Natural killer cell (primary cell): ENCODE measurements at regions not wholly inside any gene's neighbourhood (a gene's known extent, or its start where the extent isn't known, plus 50 kb on each side); places are given as distances from the start of the nearest gene placed in this dataset.

Experiments
- ATAC-seq, 3 donors: fragments of 150-1000 bp in 2 of 3; fragments of 200-7000 bp in 1 of 3; cut with Tn5 transposase; 1 replicate in 1 of 3; 2 replicates in 2 of 3; pipeline ENCODE4 v1.10.0; 2021; ENCODE audit warnings: mild to moderate bottlenecking in 2 of 3, moderate library complexity in 2 of 3
- DNase-seq, 2 donors: peaks; one replicate each; pipeline versions ENCODE4 v3.0.0 to v3.0.0-alpha.2; 2013 to 2021; ENCODE audit warnings: mixed read lengths in 1 of 2
- H3K27ac ChIP-seq: one replicate; pipeline ENCODE4 v1.5.1; 2013; ENCODE audit warnings: mild to moderate bottlenecking, low read length
- H3K27me3 ChIP-seq: one replicate; pipeline ENCODE4 v1.6.1; 2013; ENCODE audit warnings: low read length; ENCODE audit not compliant: control insufficient read depth, insufficient read depth
- H3K36me3 ChIP-seq: one replicate; pipeline ENCODE4 v1.6.1; 2013; ENCODE audit warnings: low read length; ENCODE audit not compliant: control insufficient read depth, insufficient read depth
- H3K4me1 ChIP-seq: one replicate; pipeline ENCODE4 v1.6.1; 2013; ENCODE audit warnings: low read length; ENCODE audit not compliant: control insufficient read depth, insufficient read depth
- H3K4me3 ChIP-seq: one replicate; pipeline ENCODE4 v1.5.1; 2013; ENCODE audit warnings: low read length
- H3K9me3 ChIP-seq: one replicate; pipeline ENCODE4 v1.6.1; 2013; ENCODE audit warnings: low read length; ENCODE audit not compliant: control insufficient read depth, insufficient read depth
- H3K27ac Mint-ChIP-seq, 2 donors: one replicate each; pipeline ENCODE4 v1.8.0; 2022; ENCODE audit warnings: mild to moderate bottlenecking in 2 of 2, mixed read lengths in 2 of 2, moderate library complexity in 1 of 2
- H3K27me3 Mint-ChIP-seq, 2 donors: one replicate each; pipeline ENCODE4 v1.8.0; 2022; ENCODE audit warnings: low read depth in 2 of 2, mixed read lengths in 2 of 2
- H3K36me3 Mint-ChIP-seq: one replicate; pipeline ENCODE4 v1.8.0; 2022; ENCODE audit warnings: mixed read lengths
- H3K4me1 Mint-ChIP-seq, 2 donors: one replicate each; pipeline ENCODE4 v1.8.0; 2022; ENCODE audit warnings: mixed read lengths in 2 of 2
- H3K4me3 Mint-ChIP-seq: one replicate; pipeline ENCODE4 v1.8.0; 2022; ENCODE audit warnings: mild to moderate bottlenecking, moderate library complexity, mixed read lengths
- H3K9me3 Mint-ChIP-seq, 2 donors: one replicate each; pipeline ENCODE4 v1.8.0; 2022; ENCODE audit warnings: mixed read lengths in 2 of 2
- CTCF ChIP-seq: fragments of 200-600 bp; IDR thresholded peaks from one replicate; pipeline ENCODE4 v1.8.0; 2022; ENCODE audit warnings: antibody characterized with exemption
- WGBS: methylation state at CpG from one replicate; pipeline ENCODE4 v1.1.7; 2013; ENCODE audit warnings: missing lambda C conversion rate; ENCODE audit not compliant: insufficient coverage; 5-methylcytosine and 5-hydroxymethylcytosine counted together
- intact Hi-C: fragments of 100-400 bp; cut with micrococcal nuclease; formaldehyde crosslinking; loops from one replicate; pipeline ENCODE4 v1.14.2; 2022

GRCh38 chr3:64892671-64893309, 205.0 kb upstream of the ADAMTS9 start:
- Mint-ChIP-seq H3K27me3 (no peaks in the 10 kb centered on the region), H3K4me1 (no peaks in the 10 kb centered on the region), H3K36me3 (no peaks in the 10 kb centered on the region), H3K4me3 (no peak overlapping the region), H3K9me3 (peaks cover 2 to 9% of the 10 kb centered on the region in 2 donors), H3K27ac (no peak overlapping the region)
- Histone ChIP-seq H3K27ac (no peak overlapping the region), H3K4me1 (no peaks in the 10 kb centered on the region), H3K36me3 (no peaks in the 10 kb centered on the region), H3K27me3 (no peaks in the 10 kb centered on the region), H3K9me3 (no peaks in the 10 kb centered on the region), H3K4me3 (no peak overlapping the region)
- no peak for DNase-seq
- WGBS, result 82% methylated on average over 2 of the region's 5 CpGs
- ATAC-seq, result no peak
- intact Hi-C loops, result no loop called here
- TF ChIP-seq CTCF, result no peak

DNA sequence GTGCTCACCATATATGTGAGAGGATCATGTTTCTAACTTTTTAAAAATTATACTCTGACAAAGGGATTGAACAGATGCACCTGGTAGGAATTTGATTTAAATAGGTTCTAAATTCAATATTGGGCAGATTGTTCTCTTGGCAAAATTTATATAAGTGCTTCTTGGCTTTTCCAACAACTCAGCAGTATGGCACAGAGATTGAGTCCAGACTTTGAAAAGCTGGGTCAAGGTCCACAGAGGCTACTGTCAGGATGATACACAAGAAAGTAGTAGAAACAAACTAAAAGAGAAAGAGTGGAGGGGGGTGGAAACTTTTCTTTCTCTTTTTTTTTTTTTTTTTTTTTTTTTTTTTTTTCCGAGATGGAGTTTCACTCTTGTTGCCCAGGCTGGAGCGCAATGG, 203.2 kb upstream of the ADAMTS9 start:
- H3K27me3 ChIP-seq, result no peaks in the 10 kb centered on the region
- H3K27ac ChIP-seq, result no peak overlapping the region
- no peak overlapping the region for H3K4me3 ChIP-seq
- no peak overlapping the region for H3K4me3 Mint-ChIP-seq
- peaks cover 4 to 9% of the 10 kb centered on the region in 2 donors for H3K9me3 Mint-ChIP-seq
- H3K4me1 ChIP-seq, result no peaks in the 10 kb centered on the region
- no peak for TF ChIP-seq CTCF
- ATAC-seq (no peak), DNase-seq (no peak)
- 100% methylated on average over 1 of the region's 2 CpGs for WGBS
- H3K36me3 ChIP-seq, result no peaks in the 10 kb centered on the region
- no peaks in the 10 kb centered on the region for H3K9me3 ChIP-seq
- H3K27me3 Mint-ChIP-seq, result no peaks in the 10 kb centered on the region
- no peak overlapping the region for H3K27ac Mint-ChIP-seq
- H3K4me1 Mint-ChIP-seq, result no peaks in the 10 kb centered on the region
- intact Hi-C loops, result no loop called here
- H3K36me3 Mint-ChIP-seq, result no peaks in the 10 kb centered on the region

- no peak for TF ChIP-seq CTCF
- ATAC-seq, result no peak
These were observed 202.7 kb upstream of the ADAMTS9 start for GRCh38 chr3:64890466-64890865.

DNA sequence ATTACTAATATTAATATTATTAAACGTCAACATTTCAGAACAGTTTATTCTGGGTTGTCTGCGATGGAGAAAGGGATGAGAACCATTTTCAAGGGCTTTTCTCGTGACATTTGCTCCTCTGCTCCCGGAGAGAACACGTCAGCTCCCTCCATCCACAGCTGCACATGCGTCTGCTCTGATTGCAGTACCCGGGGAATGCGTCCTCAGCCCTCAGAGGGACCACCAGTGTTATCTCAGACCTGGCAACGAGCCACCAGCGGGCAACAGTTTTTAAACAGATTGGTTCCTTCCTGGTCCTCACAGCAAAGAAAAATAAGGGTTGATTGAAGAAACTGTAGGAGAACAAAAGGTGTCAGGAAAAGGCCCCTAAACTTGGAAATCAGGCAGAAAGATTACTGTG, 202.2 kb upstream of the ADAMTS9 start:
- no peaks in the 10 kb centered on the region for H3K9me3 ChIP-seq
- H3K4me1 ChIP-seq, result no peaks in the 10 kb centered on the region
- no peaks in the 10 kb centered on the region for H3K36me3 Mint-ChIP-seq
- H3K27me3 Mint-ChIP-seq, result no peaks in the 10 kb centered on the region
- H3K27me3 ChIP-seq, result no peaks in the 10 kb centered on the region
- no peak overlapping the region for H3K27ac Mint-ChIP-seq
- H3K36me3 ChIP-seq, result no peaks in the 10 kb centered on the region
- 55% methylated on average over 10 of the region's 10 CpGs for WGBS
- H3K4me3 Mint-ChIP-seq, result no peak overlapping the region
- no peak for ATAC-seq
- intact Hi-C loops, result no loop called here
- TF ChIP-seq CTCF, result no peak
- H3K4me3 ChIP-seq, result no peak overlapping the region
- H3K4me1 Mint-ChIP-seq, result no peaks in the 10 kb centered on the region
- H3K27ac ChIP-seq, result no peak overlapping the region
- H3K9me3 Mint-ChIP-seq, result peaks cover 5 to 9% of the 10 kb centered on the region in 2 donors
- DNase-seq, result no peak

More at GRCh38 chr3:64890466-64890865, 202.7 kb upstream of the ADAMTS9 start:
- H3K27me3 Mint-ChIP-seq, result no peaks in the 10 kb centered on the region
- 65% methylated on average over 2 of the region's 2 CpGs for WGBS
- Histone ChIP-seq H3K9me3 (no peaks in the 10 kb centered on the region), H3K4me3 (no peak overlapping the region), H3K4me1 (no peaks in the 10 kb centered on the region), H3K27ac (no peak overlapping the region), H3K36me3 (no peaks in the 10 kb centered on the region), H3K27me3 (no peaks in the 10 kb centered on the region)
- no peaks in the 10 kb centered on the region for H3K4me1 Mint-ChIP-seq
- no peak overlapping the region for H3K4me3 Mint-ChIP-seq
- H3K27ac Mint-ChIP-seq, result no peak overlapping the region
- peaks cover 5 to 9% of the 10 kb centered on the region in 2 donors for H3K9me3 Mint-ChIP-seq
- DNase-seq, result no peak
- H3K36me3 Mint-ChIP-seq, result no peaks in the 10 kb centered on the region
- intact Hi-C loops, result no loop called here
